ENCODE measurements at regions not wholly inside any gene's neighbourhood (a gene's known extent, or its start where the extent isn't known, plus 50 kb on each side); places are given as distances from the start of the nearest gene placed in this dataset.

DNA sequence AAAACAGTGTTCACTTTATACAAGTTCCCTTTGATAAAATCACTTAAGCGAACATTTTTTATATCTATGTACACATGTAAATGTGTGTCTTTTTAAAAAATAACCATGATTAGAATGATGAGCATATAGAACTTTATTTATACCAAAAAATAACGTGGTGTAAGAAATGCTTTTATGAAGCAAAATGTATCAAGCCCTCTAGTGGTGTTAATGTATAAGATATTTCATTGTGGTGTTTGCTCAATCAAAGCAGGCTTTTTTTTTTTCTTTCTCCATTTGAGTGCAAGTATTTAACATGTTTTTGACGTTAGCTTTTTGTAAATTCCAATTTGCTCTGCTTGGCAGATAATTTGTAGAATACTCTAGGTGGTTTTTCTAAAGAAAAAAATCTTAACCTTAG is 2092.4 kb upstream of the TENM3 start:
- H3K4me3 ChIP-seq (ENCODE audit: low read length), result no peak overlapping the region

DNA sequence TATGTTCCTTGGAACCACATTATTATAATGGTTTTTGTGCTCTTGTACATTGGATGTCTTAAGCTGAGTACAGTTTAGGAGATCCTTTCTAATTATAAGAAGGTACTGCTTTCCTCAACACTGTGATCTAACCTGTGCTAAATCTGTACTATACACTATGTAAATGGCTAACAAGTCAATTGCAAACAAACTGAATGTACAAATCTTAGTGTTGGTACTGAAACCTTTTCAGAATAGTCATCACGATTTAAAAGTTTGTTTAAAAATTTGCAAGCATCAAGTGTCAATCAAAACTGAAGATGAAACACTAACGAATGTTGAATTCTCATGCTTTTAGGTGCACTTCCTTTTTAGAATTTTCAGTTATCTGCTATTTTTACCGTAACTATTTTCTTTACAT is 2090.4 kb upstream of the TENM3 start:
- Histone ChIP-seq H3K4me1 (ENCODE audit: insufficient read depth, low read length) (no peaks in the 10 kb centered on the region), H3K27me3 (ENCODE audit: insufficient read depth, low read length) (no peaks in the 10 kb centered on the region), H3K4me3 (ENCODE audit: low read length) (no peak overlapping the region), H3K9me3 (ENCODE audit: low read depth, low read length) (no peaks in the 10 kb centered on the region)

More for the DNA sequence above, 2092.4 kb upstream of the TENM3 start:
- H3K9me3 ChIP-seq (ENCODE audit: low read depth, low read length), result no peaks in the 10 kb centered on the region
- H3K27me3 ChIP-seq (ENCODE audit: insufficient read depth, low read length), result no peaks in the 10 kb centered on the region
- H3K4me1 ChIP-seq (ENCODE audit: insufficient read depth, low read length), result no peaks in the 10 kb centered on the region

DNA sequence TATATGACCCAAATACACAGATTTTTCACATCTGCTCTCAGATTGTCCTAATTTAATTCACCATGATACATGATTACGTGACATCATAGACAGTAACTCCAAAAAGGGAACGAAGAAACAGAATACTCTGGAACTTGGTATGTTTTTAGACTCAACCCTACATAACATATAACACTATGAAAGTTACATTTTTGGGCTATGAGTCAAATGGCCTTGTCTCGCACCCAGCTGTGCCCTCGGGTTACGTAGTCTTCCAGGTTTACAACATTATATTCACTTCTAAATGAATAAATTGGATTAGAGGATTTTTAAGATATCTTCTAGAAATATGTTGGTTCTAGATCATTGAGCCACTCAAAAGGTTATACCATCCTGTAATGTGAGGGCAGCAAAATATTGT is 2089.6 kb upstream of the TENM3 start:
- H3K9me3 ChIP-seq (ENCODE audit: low read depth, low read length), result no peaks in the 10 kb centered on the region
- H3K4me1 ChIP-seq (ENCODE audit: insufficient read depth, low read length), result no peaks in the 10 kb centered on the region
- no peaks in the 10 kb centered on the region for H3K27me3 ChIP-seq (ENCODE audit: insufficient read depth, low read length)
- no peak overlapping the region for H3K4me3 ChIP-seq (ENCODE audit: low read length)

DNA sequence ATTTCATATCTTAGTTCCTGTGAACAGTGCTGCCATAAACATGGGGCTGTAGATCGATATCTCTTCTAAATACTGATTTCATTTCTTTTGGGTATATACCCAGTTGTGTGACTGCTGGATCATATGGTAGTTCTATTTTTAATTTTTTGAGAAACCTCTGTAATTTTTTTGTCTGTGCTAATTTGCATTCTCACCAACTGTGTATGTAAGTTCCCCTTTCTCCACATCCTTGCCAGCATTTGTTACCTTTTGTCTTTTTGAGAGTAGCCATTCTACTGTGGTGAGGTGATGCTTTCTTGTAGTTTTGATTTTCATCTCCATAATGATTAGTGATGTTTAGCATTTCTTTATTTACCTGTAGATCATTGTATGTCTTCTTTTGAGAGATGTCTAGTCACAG is 2086.5 kb upstream of the TENM3 start:
- Histone ChIP-seq H3K4me3 (ENCODE audit: low read length) (no peak overlapping the region), H3K27me3 (ENCODE audit: insufficient read depth, low read length) (no peaks in the 10 kb centered on the region), H3K4me1 (ENCODE audit: insufficient read depth, low read length) (no peaks in the 10 kb centered on the region), H3K9me3 (ENCODE audit: low read depth, low read length) (no peaks in the 10 kb centered on the region)

DNA sequence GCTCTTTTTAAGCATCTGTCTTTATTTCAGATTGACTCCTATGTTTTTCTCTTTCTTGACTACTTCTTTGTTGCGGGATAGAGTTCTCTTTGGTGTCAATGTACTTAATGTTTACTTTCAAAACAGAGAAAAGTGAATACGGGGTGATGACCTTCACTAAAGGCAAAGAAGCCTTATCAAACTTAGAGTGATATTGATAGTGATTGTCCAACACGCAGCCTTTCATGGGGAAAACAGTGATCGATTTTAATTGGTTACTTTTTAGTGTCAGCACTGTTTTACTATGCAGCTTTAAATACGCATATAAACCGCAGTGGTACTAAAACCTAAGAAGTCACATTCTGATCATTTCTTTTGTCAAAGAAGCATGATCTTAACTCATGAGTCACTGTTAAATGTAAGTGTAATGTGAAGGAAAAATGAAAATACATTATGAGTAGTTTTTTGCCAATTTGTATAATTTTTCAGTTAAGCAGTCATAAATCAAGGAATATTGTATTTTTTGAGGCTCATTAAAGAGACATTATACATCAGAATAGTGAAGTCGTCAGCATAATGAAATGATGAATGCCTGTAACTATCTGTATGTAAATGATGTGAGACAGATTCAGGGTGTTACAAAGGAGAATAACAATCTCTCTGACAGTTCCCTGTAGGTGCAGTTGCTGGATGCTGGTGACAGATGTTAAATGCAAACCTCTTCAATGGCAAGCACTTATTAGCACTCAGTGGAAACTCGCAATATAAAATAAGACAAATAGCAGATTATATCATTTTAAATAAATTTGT is 2082.8 kb upstream of the TENM3 start:
- Histone ChIP-seq H3K27me3 (ENCODE audit: insufficient read depth, low read length) (no peaks in the 10 kb centered on the region), H3K4me1 (ENCODE audit: insufficient read depth, low read length) (no peaks in the 10 kb centered on the region), H3K9me3 (ENCODE audit: low read depth, low read length) (no peaks in the 10 kb centered on the region), H3K4me3 (ENCODE audit: low read length) (no peak overlapping the region)

DNA sequence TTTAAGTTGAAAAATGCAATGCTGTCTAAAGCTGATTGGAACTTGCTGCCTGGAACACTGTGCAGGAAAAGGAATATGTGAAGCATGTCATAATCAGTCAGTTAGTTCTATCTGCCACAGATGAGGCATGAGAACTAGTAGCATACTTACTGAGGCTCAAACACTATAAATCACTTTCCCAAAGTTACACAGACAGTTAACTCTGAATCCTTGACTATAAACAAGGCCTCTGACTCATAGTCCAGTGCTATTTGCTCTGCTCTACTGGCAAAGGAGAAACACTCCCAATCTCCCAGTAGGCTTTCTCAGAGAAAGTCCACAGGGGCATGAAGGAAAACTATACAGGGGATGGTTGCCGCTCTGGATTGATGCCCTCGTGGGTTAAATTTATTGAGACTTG is 2078.4 kb upstream of the TENM3 start:
- H3K9me3 ChIP-seq (ENCODE audit: low read depth, low read length), result no peaks in the 10 kb centered on the region
- H3K4me3 ChIP-seq (ENCODE audit: low read length), result no peak overlapping the region
- no peaks in the 10 kb centered on the region for H3K27me3 ChIP-seq (ENCODE audit: insufficient read depth, low read length)
- no peaks in the 10 kb centered on the region for H3K4me1 ChIP-seq (ENCODE audit: insufficient read depth, low read length)

DNA sequence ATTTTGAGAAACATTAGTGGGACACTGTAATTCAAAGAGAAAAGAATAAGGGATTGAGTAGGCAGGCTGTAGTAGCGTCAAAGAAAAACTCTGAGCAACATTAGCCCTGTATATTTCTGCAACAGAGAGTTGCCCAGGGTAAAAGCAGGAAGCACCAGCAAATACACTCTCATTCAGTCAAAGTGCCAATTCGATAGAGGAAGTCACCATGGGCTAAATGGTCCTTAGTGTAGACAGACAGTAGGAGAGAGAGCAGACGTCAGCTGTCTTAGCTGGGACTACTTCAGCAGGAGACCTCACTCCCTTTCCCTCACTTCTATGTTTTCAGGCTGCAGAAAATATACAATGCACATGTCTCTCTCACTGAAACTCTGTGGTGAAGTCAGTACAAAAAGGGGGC is 2073.8 kb upstream of the TENM3 start:
- Histone ChIP-seq H3K27me3 (ENCODE audit: insufficient read depth, low read length) (no peaks in the 10 kb centered on the region), H3K9me3 (ENCODE audit: low read depth, low read length) (no peaks in the 10 kb centered on the region), H3K4me1 (ENCODE audit: insufficient read depth, low read length) (no peaks in the 10 kb centered on the region), H3K4me3 (ENCODE audit: low read length) (no peak overlapping the region)

DNA sequence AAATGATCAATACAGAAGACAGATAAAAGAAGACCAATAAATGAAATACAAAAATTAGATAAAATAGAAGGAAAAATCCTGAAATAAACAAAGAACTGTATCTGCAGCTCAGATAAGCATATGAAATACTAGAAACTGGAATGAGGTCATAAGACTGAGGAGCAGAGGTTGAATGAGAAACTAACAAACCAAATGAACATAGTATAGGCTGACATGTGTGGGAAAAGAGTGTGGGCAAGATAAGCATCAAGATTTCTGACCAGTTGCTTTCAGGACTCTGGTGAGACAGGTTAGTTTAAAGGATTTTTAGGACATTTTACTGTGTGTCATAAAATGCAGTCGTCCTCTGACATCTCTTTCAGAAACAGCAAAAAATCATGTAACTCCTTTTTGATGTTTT is 2073.2 kb upstream of the TENM3 start:
- Histone ChIP-seq H3K9me3 (ENCODE audit: low read depth, low read length) (no peaks in the 10 kb centered on the region), H3K27me3 (ENCODE audit: insufficient read depth, low read length) (no peaks in the 10 kb centered on the region), H3K4me1 (ENCODE audit: insufficient read depth, low read length) (no peaks in the 10 kb centered on the region), H3K4me3 (ENCODE audit: low read length) (no peak overlapping the region)

DNA sequence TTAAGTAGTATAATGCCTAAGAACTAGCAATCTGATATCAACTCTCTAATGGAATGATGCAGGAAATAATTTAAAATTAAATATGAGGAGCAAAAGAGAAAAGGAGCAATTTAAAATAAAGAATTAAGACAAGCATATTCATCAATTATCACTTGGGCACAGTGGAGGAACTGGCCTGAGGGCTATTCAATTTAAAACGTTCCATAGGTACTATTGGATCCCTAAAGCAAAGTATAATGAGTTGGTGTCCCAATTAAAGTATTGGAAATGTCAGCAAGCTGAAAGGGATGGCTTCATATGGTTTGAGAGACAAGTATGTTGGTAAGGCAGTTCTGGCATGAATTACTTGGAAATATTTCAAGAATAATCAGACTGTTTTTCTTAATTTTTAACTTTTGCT is 2064.1 kb upstream of the TENM3 start:
- H3K4me3 ChIP-seq (ENCODE audit: low read length), result no peak overlapping the region
- no peaks in the 10 kb centered on the region for H3K27me3 ChIP-seq (ENCODE audit: insufficient read depth, low read length)
- H3K4me1 ChIP-seq (ENCODE audit: insufficient read depth, low read length), result no peaks in the 10 kb centered on the region
- no peaks in the 10 kb centered on the region for H3K9me3 ChIP-seq (ENCODE audit: low read depth, low read length)

DNA sequence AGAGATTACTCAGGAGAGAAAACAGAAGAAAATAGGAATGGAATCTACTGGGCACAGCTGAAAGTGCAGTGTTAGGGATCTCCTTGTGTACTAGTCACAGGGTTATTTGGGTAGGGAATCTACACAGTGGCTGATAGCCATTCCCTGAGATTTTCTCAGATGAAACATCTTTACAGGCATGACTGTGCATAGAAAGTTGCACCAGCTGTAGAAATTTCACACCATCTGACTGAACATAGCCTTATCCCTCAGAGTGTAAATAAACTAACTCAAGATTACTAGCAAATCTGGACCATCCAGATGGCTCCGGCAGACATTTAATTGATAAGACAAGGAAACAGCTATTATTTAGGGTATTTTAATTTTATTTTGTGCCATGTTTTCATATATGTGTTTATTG is 2053.5 kb upstream of the TENM3 start:
- Histone ChIP-seq H3K4me1 (ENCODE audit: insufficient read depth, low read length) (no peaks in the 10 kb centered on the region), H3K4me3 (ENCODE audit: low read length) (no peak overlapping the region), H3K9me3 (ENCODE audit: low read depth, low read length) (no peaks in the 10 kb centered on the region), H3K27me3 (ENCODE audit: insufficient read depth, low read length) (no peaks in the 10 kb centered on the region)

DNA sequence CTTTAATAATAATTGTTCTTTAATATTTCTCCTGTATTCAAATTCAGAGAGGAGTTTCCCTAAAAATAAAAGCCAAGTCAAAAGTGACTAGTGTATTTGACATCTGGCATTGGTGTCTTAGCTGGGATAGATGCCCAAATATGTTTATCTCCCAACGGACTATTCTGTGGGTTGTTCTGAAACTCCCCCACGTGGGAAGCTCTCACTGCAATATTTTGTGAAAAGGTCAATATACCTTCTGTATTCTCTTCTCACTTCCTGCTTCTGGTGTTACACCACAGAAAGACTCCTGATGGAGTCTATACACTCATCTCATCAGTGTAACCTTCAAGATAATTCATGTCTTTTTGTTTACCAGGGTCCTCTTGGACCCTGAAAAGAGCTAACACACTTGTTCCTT is 2052.8 kb upstream of the TENM3 start:
- Histone ChIP-seq H3K4me3 (ENCODE audit: low read length) (no peak overlapping the region), H3K27me3 (ENCODE audit: insufficient read depth, low read length) (no peaks in the 10 kb centered on the region), H3K9me3 (ENCODE audit: low read depth, low read length) (no peaks in the 10 kb centered on the region), H3K4me1 (ENCODE audit: insufficient read depth, low read length) (no peaks in the 10 kb centered on the region)

DNA sequence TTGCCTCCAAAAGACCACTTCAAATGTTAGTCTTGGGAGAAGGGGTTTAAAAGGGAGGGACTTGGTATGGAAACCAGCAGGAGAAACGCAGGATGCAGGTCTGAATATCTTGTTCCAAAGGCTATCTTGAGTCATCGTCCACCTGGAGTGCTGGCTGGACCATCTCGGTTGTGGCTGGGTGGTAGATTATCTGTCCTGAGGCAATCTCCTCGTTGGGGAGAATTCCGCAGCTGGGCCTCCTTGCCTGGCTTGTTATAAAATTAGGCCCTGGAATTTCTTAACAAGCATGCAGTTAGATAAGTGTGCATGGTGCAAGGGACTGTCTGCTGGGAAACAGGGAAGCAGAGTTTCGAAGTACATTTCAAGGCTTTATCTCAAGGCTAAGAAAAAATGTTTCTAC is 2045.7 kb upstream of the TENM3 start:
- H3K4me3 ChIP-seq (ENCODE audit: low read length), result no peak overlapping the region
- H3K9me3 ChIP-seq (ENCODE audit: low read depth, low read length), result no peaks in the 10 kb centered on the region
- H3K4me1 ChIP-seq (ENCODE audit: insufficient read depth, low read length), result no peaks in the 10 kb centered on the region
- H3K27me3 ChIP-seq (ENCODE audit: insufficient read depth, low read length), result no peaks in the 10 kb centered on the region

DNA sequence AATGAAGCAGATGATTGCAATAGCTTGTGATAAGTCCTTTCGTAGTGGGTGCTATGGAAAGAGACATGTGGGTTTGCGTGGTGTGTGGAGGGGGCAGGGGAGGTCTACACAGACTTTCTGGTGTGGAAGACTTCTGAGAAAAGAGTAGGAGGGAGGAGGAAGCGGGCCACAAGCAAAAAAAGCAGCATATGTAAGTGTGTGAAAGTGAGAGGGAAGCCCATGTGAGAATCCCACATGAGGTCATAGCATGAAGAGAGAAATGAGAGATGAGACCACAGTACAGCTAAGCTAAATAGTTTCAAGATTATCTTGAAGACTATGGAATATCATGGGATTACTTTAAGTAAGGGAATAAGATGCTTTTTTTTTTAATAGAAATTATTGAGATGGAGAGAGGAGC is 2039.9 kb upstream of the TENM3 start:
- Histone ChIP-seq H3K4me1 (ENCODE audit: insufficient read depth, low read length) (no peaks in the 10 kb centered on the region), H3K9me3 (ENCODE audit: low read depth, low read length) (no peaks in the 10 kb centered on the region), H3K4me3 (ENCODE audit: low read length) (no peak overlapping the region), H3K27me3 (ENCODE audit: insufficient read depth, low read length) (no peaks in the 10 kb centered on the region)

DNA sequence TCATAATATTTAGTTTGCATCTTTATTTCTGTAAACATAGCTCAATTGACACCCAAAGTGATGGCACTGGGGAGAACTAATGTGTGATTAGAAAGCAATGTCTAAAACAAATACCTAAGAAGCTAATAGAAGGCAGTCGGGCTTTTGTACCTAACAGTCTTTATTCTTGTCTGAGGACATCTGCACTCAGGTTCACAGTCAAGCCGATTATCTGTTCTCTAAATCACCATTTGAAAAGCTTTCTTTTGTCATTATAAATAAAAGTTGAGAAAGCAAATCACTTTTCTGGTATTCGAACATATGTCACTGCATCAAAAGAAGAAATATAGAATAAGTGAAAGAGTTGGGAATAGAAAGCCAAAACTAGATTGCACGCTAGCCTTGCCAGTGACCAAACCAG is 2037.9 kb upstream of the TENM3 start:
- no peaks in the 10 kb centered on the region for H3K4me1 ChIP-seq (ENCODE audit: insufficient read depth, low read length)
- no peaks in the 10 kb centered on the region for H3K9me3 ChIP-seq (ENCODE audit: low read depth, low read length)
- no peaks in the 10 kb centered on the region for H3K27me3 ChIP-seq (ENCODE audit: insufficient read depth, low read length)
- H3K4me3 ChIP-seq (ENCODE audit: low read length), result no peak overlapping the region

DNA sequence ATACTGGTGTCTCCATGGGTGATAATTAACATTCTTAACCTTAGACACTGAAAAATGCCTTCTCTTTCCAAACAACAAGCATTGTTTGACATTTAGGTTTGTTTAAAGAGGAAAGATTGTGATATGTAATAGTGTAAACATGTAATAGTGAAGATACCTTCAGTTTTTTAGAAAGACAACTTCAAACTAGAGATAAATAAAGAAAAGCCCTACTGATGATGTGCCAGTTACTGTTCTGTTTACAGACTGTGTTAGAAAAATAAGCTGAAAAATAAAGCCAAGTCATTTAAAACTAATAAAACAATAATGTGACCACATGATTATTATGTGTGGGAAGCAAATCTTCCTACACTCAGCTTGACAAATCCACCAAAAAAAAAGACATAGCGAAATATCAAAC is 2035.3 kb upstream of the TENM3 start:
- Histone ChIP-seq H3K9me3 (ENCODE audit: low read depth, low read length) (no peaks in the 10 kb centered on the region), H3K4me1 (ENCODE audit: insufficient read depth, low read length) (no peaks in the 10 kb centered on the region), H3K4me3 (ENCODE audit: low read length) (no peak overlapping the region), H3K27me3 (ENCODE audit: insufficient read depth, low read length) (no peaks in the 10 kb centered on the region)

DNA sequence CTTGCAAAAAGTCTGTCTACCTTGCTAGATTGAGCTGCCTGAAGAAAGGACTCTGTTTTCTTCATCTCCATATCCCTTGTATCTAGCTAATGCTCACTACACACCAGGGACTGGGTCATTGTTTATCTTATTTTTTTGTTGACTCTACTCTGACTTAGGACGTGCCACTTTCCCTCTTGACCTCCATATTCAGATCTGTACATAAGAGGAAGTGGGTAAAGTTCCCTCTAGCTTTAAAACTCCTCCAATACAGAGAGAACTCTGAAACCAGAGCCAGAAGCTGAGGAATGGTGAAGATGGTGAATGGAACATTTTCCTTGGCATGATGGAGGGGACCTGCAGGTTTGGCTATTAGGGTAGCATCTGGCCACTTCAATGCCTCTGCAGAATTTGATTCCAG is 2026.1 kb upstream of the TENM3 start:
- Histone ChIP-seq H3K4me3 (ENCODE audit: low read length) (no peak overlapping the region), H3K9me3 (ENCODE audit: low read depth, low read length) (no peaks in the 10 kb centered on the region), H3K4me1 (ENCODE audit: insufficient read depth, low read length) (no peaks in the 10 kb centered on the region), H3K27me3 (ENCODE audit: insufficient read depth, low read length) (no peaks in the 10 kb centered on the region)
